ENCODE measurements at regions not wholly inside any gene's neighbourhood (a gene's known extent, or its start where the extent isn't known, plus 50 kb on each side); places are given as distances from the start of the nearest gene placed in this dataset.

DNA sequence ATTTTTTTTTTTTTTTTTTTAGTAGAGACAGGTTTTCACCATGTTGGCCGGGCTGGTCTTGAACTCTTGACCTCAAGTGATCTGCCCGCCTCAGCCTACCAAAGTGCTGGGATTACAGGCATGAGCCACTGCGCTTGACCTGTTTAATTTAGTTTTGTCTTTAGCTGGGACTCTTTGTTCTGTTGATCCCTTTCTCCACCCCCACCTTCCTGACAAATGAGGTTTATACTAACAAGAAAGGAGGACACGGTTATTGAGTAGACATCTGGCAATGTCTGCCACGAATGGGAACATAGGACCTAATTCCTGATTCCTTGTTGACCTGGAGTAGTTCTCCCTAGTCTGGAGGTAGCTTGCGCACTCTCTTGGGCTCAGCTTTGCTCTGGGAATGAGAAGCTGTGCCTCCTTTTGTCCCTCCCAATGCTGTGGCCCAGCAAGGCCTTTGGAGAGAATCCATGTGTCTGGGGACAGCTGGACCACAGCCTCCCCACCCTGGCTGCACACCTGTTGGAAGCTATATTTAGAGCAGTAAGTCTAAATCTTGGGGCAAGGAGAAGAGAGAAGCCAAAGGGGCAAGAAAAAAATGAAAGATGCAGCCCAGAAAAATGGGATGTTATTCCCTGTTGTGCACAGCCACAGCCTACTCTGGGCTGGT is 53.2 kb upstream of the ADPGK start:
- Histone ChIP-seq H3K4me3 (ENCODE audit: low read length, poor library complexity, severe bottlenecking) (no peak overlapping the region), H3K36me3 (ENCODE audit: insufficient read depth, low read length) (no peaks in the 10 kb centered on the region), H2AFZ (ENCODE audit: low read length) (no peak overlapping the region), H3K9me2 (replicated peaks; ENCODE audit: low read depth, low read length) (no peaks in the 10 kb centered on the region), H3K9ac (ENCODE audit: low read depth, low read length, poor library complexity, severe bottlenecking) (no peak overlapping the region), H4K20me1 (ENCODE audit: insufficient read depth, low read length, poor library complexity, severe bottlenecking) (no peaks in the 10 kb centered on the region), H3K4me2 (ENCODE audit: low read depth, low read length, poor library complexity, severe bottlenecking) (no peak overlapping the region), H3K79me2 (ENCODE audit: insufficient read depth, low read length) (no peaks in the 10 kb centered on the region), H3K27me3 (ENCODE audit: insufficient read depth, low read length, poor library complexity, severe bottlenecking) (no peaks in the 10 kb centered on the region), H3K4me1 (ENCODE audit: insufficient read depth, low read length, poor library complexity, severe bottlenecking) (no peaks in the 10 kb centered on the region), H3K9me3 (ENCODE audit: insufficient read depth, low read depth, low read length) (no peaks in the 10 kb centered on the region), H3F3A (ENCODE audit: low read depth) (no peaks in the 10 kb centered on the region)
- no peak for TF ChIP-seq EZH2phosphoT487 (IDR thresholded peaks at IDR 0.05; ENCODE audit: borderline replicate concordance)
- TF ChIP-seq, protein P1, sequence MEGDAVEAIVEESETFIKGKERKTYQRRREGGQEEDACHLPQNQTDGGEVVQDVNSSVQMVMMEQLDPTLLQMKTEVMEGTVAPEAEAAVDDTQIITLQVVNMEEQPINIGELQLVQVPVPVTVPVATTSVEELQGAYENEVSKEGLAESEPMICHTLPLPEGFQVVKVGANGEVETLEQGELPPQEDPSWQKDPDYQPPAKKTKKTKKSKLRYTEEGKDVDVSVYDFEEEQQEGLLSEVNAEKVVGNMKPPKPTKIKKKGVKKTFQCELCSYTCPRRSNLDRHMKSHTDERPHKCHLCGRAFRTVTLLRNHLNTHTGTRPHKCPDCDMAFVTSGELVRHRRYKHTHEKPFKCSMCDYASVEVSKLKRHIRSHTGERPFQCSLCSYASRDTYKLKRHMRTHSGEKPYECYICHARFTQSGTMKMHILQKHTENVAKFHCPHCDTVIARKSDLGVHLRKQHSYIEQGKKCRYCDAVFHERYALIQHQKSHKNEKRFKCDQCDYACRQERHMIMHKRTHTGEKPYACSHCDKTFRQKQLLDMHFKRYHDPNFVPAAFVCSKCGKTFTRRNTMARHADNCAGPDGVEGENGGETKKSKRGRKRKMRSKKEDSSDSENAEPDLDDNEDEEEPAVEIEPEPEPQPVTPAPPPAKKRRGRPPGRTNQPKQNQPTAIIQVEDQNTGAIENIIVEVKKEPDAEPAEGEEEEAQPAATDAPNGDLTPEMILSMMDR (conservative IDR thresholded peaks at IDR 0.05; ENCODE audit: low read length): no peak

DNA sequence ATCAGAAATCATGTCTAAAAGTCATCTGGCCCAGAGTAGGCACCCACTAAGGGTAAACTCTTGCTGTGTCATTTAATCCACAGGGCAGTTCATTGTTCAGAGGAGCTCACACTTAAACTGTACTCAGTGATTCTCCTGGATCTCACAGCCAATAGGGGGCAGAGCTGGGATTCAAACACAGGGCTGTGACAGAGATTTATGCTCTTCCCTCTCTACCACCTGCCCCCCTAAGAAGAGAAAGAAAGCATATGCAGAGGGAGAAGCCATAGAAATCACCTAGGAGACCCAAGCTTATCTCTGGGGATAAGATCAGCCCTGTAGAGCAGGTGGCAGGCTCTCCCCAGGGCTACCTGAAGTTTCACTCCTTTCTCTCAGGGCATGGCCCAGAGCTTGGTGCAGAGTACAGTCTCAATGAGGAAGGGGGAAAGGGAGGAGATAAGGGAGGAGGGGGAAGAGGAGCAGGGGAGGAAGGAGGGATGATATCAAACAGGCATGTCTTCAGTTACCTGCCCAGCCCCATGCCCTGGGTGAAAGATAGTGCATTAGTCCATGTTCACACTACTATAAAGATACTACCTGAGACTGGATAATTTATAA is 51.8 kb upstream of the ADPGK start:
- no peaks in the 10 kb centered on the region for H3F3A ChIP-seq (ENCODE audit: low read depth)
- H3K4me2 ChIP-seq (ENCODE audit: low read depth, low read length, poor library complexity, severe bottlenecking): no peak overlapping the region
- no peak overlapping the region for H3K9ac ChIP-seq (ENCODE audit: low read depth, low read length, poor library complexity, severe bottlenecking)
- H3K27me3 ChIP-seq (ENCODE audit: insufficient read depth, low read length, poor library complexity, severe bottlenecking): no peaks in the 10 kb centered on the region
- H3K79me2 ChIP-seq (ENCODE audit: insufficient read depth, low read length): no peaks in the 10 kb centered on the region
- TF ChIP-seq, protein P1 (conservative IDR thresholded peaks at IDR 0.05; ENCODE audit: low read length): peak; percentile 62
- TF ChIP-seq EZH2phosphoT487 (IDR thresholded peaks at IDR 0.05; ENCODE audit: borderline replicate concordance): no peak
- H3K4me1 ChIP-seq (ENCODE audit: insufficient read depth, low read length, poor library complexity, severe bottlenecking): no peaks in the 10 kb centered on the region
- no peaks in the 10 kb centered on the region for H3K9me2 ChIP-seq (replicated peaks; ENCODE audit: low read depth, low read length)
- no peak overlapping the region for H2AFZ ChIP-seq (ENCODE audit: low read length)
- H4K20me1 ChIP-seq (ENCODE audit: insufficient read depth, low read length, poor library complexity, severe bottlenecking): no peaks in the 10 kb centered on the region
- no peaks in the 10 kb centered on the region for H3K36me3 ChIP-seq (ENCODE audit: insufficient read depth, low read length)
- H3K9me3 ChIP-seq (ENCODE audit: insufficient read depth, low read depth, low read length): no peaks in the 10 kb centered on the region
- H3K4me3 ChIP-seq (ENCODE audit: low read length, poor library complexity, severe bottlenecking): no peak overlapping the region

GRCh38 chr15:72833561-72833960 is 50.0 kb upstream of the ADPGK start:
- no peak overlapping the region for H3K9ac ChIP-seq (ENCODE audit: low read depth, low read length, poor library complexity, severe bottlenecking)
- no peaks in the 10 kb centered on the region for H3K27me3 ChIP-seq (ENCODE audit: insufficient read depth, low read length, poor library complexity, severe bottlenecking)
- no peaks in the 10 kb centered on the region for H3K9me2 ChIP-seq (replicated peaks; ENCODE audit: low read depth, low read length)
- no peak overlapping the region for H3K4me2 ChIP-seq (ENCODE audit: low read depth, low read length, poor library complexity, severe bottlenecking)
- no peaks in the 10 kb centered on the region for H3K9me3 ChIP-seq (ENCODE audit: insufficient read depth, low read depth, low read length)
- H3K4me1 ChIP-seq (ENCODE audit: insufficient read depth, low read length, poor library complexity, severe bottlenecking): no peaks in the 10 kb centered on the region
- no peak overlapping the region for H3K4me3 ChIP-seq (ENCODE audit: low read length, poor library complexity, severe bottlenecking)
- 0 out of 2 replicates have a peak overlapping the region, but pooled peaks have one; percentile 12 for H2AFZ ChIP-seq (ENCODE audit: low read length)
- TF ChIP-seq, protein P1 (conservative IDR thresholded peaks at IDR 0.05; ENCODE audit: low read length): no peak
- no peak for TF ChIP-seq EZH2phosphoT487 (IDR thresholded peaks at IDR 0.05; ENCODE audit: borderline replicate concordance)
- H4K20me1 ChIP-seq (ENCODE audit: insufficient read depth, low read length, poor library complexity, severe bottlenecking): no peaks in the 10 kb centered on the region
- no peaks in the 10 kb centered on the region for H3K79me2 ChIP-seq (ENCODE audit: insufficient read depth, low read length)
- no peaks in the 10 kb centered on the region for H3F3A ChIP-seq (ENCODE audit: low read depth)
- H3K36me3 ChIP-seq (ENCODE audit: insufficient read depth, low read length): no peaks in the 10 kb centered on the region

All from Loucy (cell line).